ENCODE measurements at regions not wholly inside any gene's neighbourhood (a gene's known extent, or its start where the extent isn't known, plus 50 kb on each side); places are given as distances from the start of the nearest gene placed in this dataset.
"Not testable (repeated sequence)": the region's sequence is repeated elsewhere in the genome, so short reads cannot be mapped to it uniquely, and the experiment has no call there.

- H3K36me3 ChIP-seq: no peaks in the 10 kb centered on the region
- H3K9me3 ChIP-seq: no peaks in the 10 kb centered on the region
- H3K4me3 ChIP-seq: no peak overlapping the region
- no peaks in the 10 kb centered on the region for H3K27me3 ChIP-seq
- H3K27ac ChIP-seq: no peak overlapping the region
- H3K4me2 ChIP-seq: no peak overlapping the region
- H3K9ac ChIP-seq: no peak overlapping the region
- no peaks in the 10 kb centered on the region for H4K20me1 ChIP-seq
- TF ChIP-seq Cebpa-rat (IDR thresholded peaks at IDR 0.05): no peak
- no peaks in the 10 kb centered on the region for H3K4me1 ChIP-seq
These were observed 64.7 kb upstream of the CCDC39 start for GRCh38 chr3:180743813-180744590.

GRCh38 chr3:180747805-180748361 is 68.6 kb upstream of the CCDC39 start:
- Histone ChIP-seq H3K27ac (no peak overlapping the region), H3K9me3 (no peaks in the 10 kb centered on the region), H4K20me1 (no peaks in the 10 kb centered on the region), H3K4me3 (no peak overlapping the region), H3K4me2 (no peak overlapping the region), H3K4me1 (no peaks in the 10 kb centered on the region), H3K9ac (no peak overlapping the region), H3K36me3 (no peaks in the 10 kb centered on the region), H3K27me3 (no peaks in the 10 kb centered on the region)
- TF ChIP-seq Cebpa-rat (IDR thresholded peaks at IDR 0.05): no peak

- Histone ChIP-seq H3K4me3 (no peak overlapping the region), H3K27me3 (no peaks in the 10 kb centered on the region), H3K4me2 (no peak overlapping the region), H4K20me1 (no peaks in the 10 kb centered on the region), H3K9me3 (no peaks in the 10 kb centered on the region), H3K27ac (no peak overlapping the region), H3K9ac (no peak overlapping the region), H3K36me3 (no peaks in the 10 kb centered on the region), H3K4me1 (no peaks in the 10 kb centered on the region)
- no peak for TF ChIP-seq Cebpa-rat (IDR thresholded peaks at IDR 0.05)
These were observed 70.0 kb upstream of the CCDC39 start for GRCh38 chr3:180749322-180749721.

DNA sequence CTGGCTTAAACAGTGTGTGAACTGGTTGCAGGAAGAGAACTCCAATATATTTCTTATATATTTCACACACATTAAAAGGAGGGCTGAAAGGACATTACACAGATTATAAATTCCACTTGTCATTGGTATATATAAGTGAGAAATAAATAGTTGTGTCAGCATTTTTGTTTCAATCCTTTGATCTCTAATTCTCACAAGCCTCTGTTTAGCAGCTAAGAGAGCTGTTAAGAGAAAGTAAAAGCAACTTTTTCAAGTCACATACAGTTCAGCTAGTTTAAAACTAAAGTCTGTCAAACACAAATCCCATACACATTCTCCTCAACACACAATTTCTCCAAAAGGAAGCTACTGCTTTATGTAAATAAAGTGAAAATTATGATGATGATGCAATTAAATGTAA is 70.5 kb upstream of the CCDC39 start:
- H3K27me3 ChIP-seq: no peaks in the 10 kb centered on the region
- H3K36me3 ChIP-seq: no peaks in the 10 kb centered on the region
- no peaks in the 10 kb centered on the region for H4K20me1 ChIP-seq
- TF ChIP-seq Cebpa-rat (IDR thresholded peaks at IDR 0.05): no peak
- H3K9ac ChIP-seq: no peak overlapping the region
- H3K4me3 ChIP-seq: no peak overlapping the region
- H3K4me1 ChIP-seq: no peaks in the 10 kb centered on the region
- H3K4me2 ChIP-seq: no peak overlapping the region
- no peaks in the 10 kb centered on the region for H3K9me3 ChIP-seq
- no peak overlapping the region for H3K27ac ChIP-seq

DNA sequence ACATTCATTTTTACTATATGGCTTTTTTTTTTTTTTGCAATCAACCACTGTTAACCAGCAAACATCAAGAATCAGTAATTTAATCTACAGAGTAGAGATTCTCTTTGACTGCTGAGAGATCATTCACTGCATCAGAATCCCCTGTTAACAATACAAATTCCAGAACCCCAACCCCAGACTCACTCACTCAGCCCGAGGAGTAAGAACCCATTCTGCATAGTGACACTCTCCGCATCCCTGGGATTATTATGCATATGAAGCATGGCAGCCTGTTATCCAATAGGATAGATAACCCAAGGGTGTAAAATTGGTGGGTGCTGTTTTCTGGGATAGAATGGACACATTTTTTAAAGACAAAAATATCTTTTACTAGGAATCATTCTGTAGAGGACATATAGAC is 76.3 kb upstream of the CCDC39 start:
- no peak for TF ChIP-seq Cebpa-rat (IDR thresholded peaks at IDR 0.05)
- Histone ChIP-seq H3K4me1 (no peaks in the 10 kb centered on the region), H3K27me3 (no peaks in the 10 kb centered on the region), H3K4me3 (no peak overlapping the region), H3K36me3 (no peaks in the 10 kb centered on the region), H3K9me3 (no peaks in the 10 kb centered on the region), H3K9ac (no peak overlapping the region), H3K4me2 (no peak overlapping the region), H4K20me1 (no peaks in the 10 kb centered on the region), H3K27ac (no peak overlapping the region)

- Histone ChIP-seq H3K9ac (no peak overlapping the region), H4K20me1 (no peaks in the 10 kb centered on the region), H3K36me3 (no peaks in the 10 kb centered on the region), H3K4me3 (no peak overlapping the region), H3K4me1 (no peaks in the 10 kb centered on the region), H3K27me3 (no peaks in the 10 kb centered on the region), H3K9me3 (peaks cover 9% of the 10 kb centered on the region; the same call in 1 of the 2 replicates), H3K27ac (no peak overlapping the region), H3K4me2 (no peak overlapping the region)
- no peak for TF ChIP-seq Cebpa-rat (IDR thresholded peaks at IDR 0.05)
These were observed 83.6 kb upstream of the CCDC39 start for GRCh38 chr3:180762866-180763265.

- no peak overlapping the region for H3K9ac ChIP-seq
- no peak overlapping the region for H3K27ac ChIP-seq
- H3K4me1 ChIP-seq: no peaks in the 10 kb centered on the region
- no peak overlapping the region for H3K4me3 ChIP-seq
- H3K27me3 ChIP-seq: no peaks in the 10 kb centered on the region
- no peak for TF ChIP-seq Cebpa-rat (IDR thresholded peaks at IDR 0.05)
- H3K9me3 ChIP-seq: peaks cover 9% of the 10 kb centered on the region; the same call in 1 of the 2 replicates
- no peak overlapping the region for H3K4me2 ChIP-seq
- no peaks in the 10 kb centered on the region for H4K20me1 ChIP-seq
- H3K36me3 ChIP-seq: no peaks in the 10 kb centered on the region
These were observed 85.2 kb upstream of the CCDC39 start for GRCh38 chr3:180764481-180764880.

GRCh38 chr3:180770639-180771038 is 91.3 kb upstream of the CCDC39 start:
- Histone ChIP-seq H3K9me3 (peaks cover 13% of the 10 kb centered on the region), H3K4me1 (no peaks in the 10 kb centered on the region), H3K4me2 (no peak overlapping the region), H3K36me3 (no peaks in the 10 kb centered on the region), H4K20me1 (no peaks in the 10 kb centered on the region), H3K27ac (no peak overlapping the region), H3K27me3 (no peaks in the 10 kb centered on the region), H3K4me3 (no peak overlapping the region), H3K9ac (no peak overlapping the region)
- TF ChIP-seq Cebpa-rat (IDR thresholded peaks at IDR 0.05): no peak

- H3K36me3 ChIP-seq: no peaks in the 10 kb centered on the region
- peaks cover 56% of the 10 kb centered on the region for H3K9me3 ChIP-seq
- H4K20me1 ChIP-seq: no peaks in the 10 kb centered on the region
- no peak overlapping the region for H3K27ac ChIP-seq
- H3K4me1 ChIP-seq: no peaks in the 10 kb centered on the region
- no peak overlapping the region for H3K9ac ChIP-seq
- H3K4me3 ChIP-seq: no peak overlapping the region
- no peak for TF ChIP-seq Cebpa-rat (IDR thresholded peaks at IDR 0.05)
- no peaks in the 10 kb centered on the region for H3K27me3 ChIP-seq
- no peak overlapping the region for H3K4me2 ChIP-seq
These were observed 97.1 kb upstream of the CCDC39 start for GRCh38 chr3:180776433-180776832.

DNA sequence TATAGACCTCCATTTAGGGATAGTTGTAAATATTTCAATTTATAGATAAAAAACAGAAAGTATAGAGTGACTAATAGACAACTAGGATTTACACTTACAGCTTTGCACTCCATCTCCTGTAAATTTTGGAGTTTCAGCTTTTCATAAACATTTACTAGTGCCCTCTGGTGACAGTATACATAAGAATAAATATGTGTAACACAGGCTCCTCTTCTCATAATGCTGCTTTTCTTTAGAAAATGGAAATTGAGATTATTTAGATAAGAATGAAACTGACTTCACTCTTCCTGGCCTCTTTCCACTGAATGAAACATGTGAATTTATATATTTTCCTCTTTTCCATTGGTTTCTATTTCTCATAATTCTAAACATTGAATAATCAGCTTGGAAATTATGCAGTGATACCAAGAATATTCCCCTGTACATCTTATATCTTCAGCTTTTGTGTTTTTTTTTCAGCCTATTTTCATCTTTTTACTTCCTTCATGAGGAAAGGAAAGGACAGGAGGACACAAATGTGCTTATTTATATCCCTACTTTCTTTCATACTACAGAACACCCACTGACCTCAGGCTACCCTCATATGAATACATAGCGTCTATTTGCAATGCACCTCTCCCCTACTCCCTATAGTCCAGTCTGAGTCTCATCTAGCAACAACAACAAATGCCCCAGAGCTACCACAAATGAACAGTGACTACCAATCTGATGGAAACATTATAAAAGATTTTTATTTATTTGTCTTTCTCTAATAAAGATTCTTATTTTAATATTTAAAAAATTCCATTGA is 103.1 kb upstream of the CCDC39 start:
- Histone ChIP-seq H3K9ac (no peak overlapping the region), H4K20me1 (no peaks in the 10 kb centered on the region), H3K4me3 (no peak overlapping the region), H3K4me2 (no peak overlapping the region), H3K9me3 (peaks cover 38% of the 10 kb centered on the region), H3K27ac (no peak overlapping the region), H3K4me1 (peaks cover 9% of the 10 kb centered on the region; the same call in 1 of the 2 replicates), H3K36me3 (no peaks in the 10 kb centered on the region), H3K27me3 (no peaks in the 10 kb centered on the region)
- TF ChIP-seq Cebpa-rat (IDR thresholded peaks at IDR 0.05): no peak

- H3K27ac ChIP-seq, H3K4me2 ChIP-seq, H3K36me3 ChIP-seq, H3K27me3 ChIP-seq, H3K4me3 ChIP-seq, H3K9ac ChIP-seq, H4K20me1 ChIP-seq, H3K9me3 ChIP-seq, H3K4me1 ChIP-seq: not testable (repeated sequence)
These were observed 106.9 kb upstream of the CCDC39 start for GRCh38 chr3:180786227-180786626.

Measured in BLaER1 (cell line).